GM10248 (cell line): ENCODE measurements at regions not wholly inside any gene's neighbourhood (a gene's known extent, or its start where the extent isn't known, plus 50 kb on each side); places are given as distances from the start of the nearest gene placed in this dataset.
"Not testable (repeated sequence)": the region's sequence is repeated elsewhere in the genome, so short reads cannot be mapped to it uniquely, and the experiment has no call there.

Experiments
- CTCF ChIA-PET: fragments of 300-600 bp; sonication (Branson Sonifier 250); formaldehyde crosslinking; extraction: SDS; loops from one replicate; lab custom pipeline; 2021; ENCODE audit warnings: antibody characterized with exemption; lab: Yijun Ruan, JAX
- POLR2A ChIA-PET: fragments of 350-650 bp; sonication (Branson Sonifier 250); formaldehyde crosslinking; extraction: SDS; loops from one replicate; lab custom pipeline; 2020; ENCODE audit warnings: antibody characterized with exemption; lab: Yijun Ruan, JAX
- DNase-seq: peaks from one replicate; pipeline ENCODE4 v3.0.0; 2012; ENCODE audit errors: extremely low spot score
- CTCF ChIP-seq: IDR thresholded peaks from 2 replicates; pipeline ENCODE4 v1.5.1; 2012; ENCODE audit warnings: mild to moderate bottlenecking, low read depth; ENCODE audit errors: extremely low read depth, missing control alignments, control extremely low read depth

GRCh38 chrX:151042842-151043241 is 59.7 kb downstream of the HMGB3 start:
- CTCF ChIA-PET: no interaction called here
- TF ChIP-seq CTCF: no peak
- POLR2A ChIA-PET: no interaction called here
- DNase-seq: no peak

GRCh38 chrX:151066373-151066772 is 83.2 kb downstream of the HMGB3 start:
- DNase-seq, POLR2A ChIA-PET, CTCF ChIA-PET: not testable (repeated sequence)

GRCh38 chrX:151073767-151074166 is 90.6 kb downstream of the HMGB3 start:
- POLR2A ChIA-PET: no interaction called here
- CTCF ChIA-PET: no interaction called here
- no peak for TF ChIP-seq CTCF
- no peak for DNase-seq

GRCh38 chrX:151081016-151081415 is 95.4 kb upstream of the GPR50 start:
- ChIA-PET CTCF (interaction anchor here (1.1 to 7.3 kb wide), 5 partner anchors 304 to 597 kb away, joined by 3 to 108 read pairs (median 8); no protein-coding TSS in a partner anchor), POLR2A (no interaction called here)
- TF ChIP-seq CTCF: no peak
- DNase-seq: no peak

GRCh38 chrX:151082077-151082948 is 94.1 kb upstream of the GPR50 start:
- POLR2A ChIA-PET: no interaction called here
- CTCF ChIA-PET: interaction anchor here (0.9 to 7.3 kb wide), 8 partner anchors 9 to 671 kb away, joined by 3 to 108 read pairs (median 4); no protein-coding TSS in a partner anchor
- peak; percentile 76 for DNase-seq
- peak; percentile 83 for TF ChIP-seq CTCF

GRCh38 chrX:151084454-151084853 is 91.9 kb upstream of the GPR50 start:
- DNase-seq: no peak
- ChIA-PET POLR2A (no interaction called here), CTCF (interaction anchor here (0.6 to 7.3 kb wide), 2 partner anchors 312 to 666 kb away, joined by 3 to 108 read pairs; no protein-coding TSS in a partner anchor)
- no peak for TF ChIP-seq CTCF

GRCh38 chrX:151085207-151085606 is 91.2 kb upstream of the GPR50 start:
- ChIA-PET POLR2A (no interaction called here), CTCF (interaction anchor here (7.3 kb wide), 1 partner anchor 313 kb away, joined by 108 read pairs; no protein-coding TSS in a partner anchor)
- no peak for TF ChIP-seq CTCF
- no peak for DNase-seq
